ENCODE measurements at regions not wholly inside any gene's neighbourhood (a gene's known extent, or its start where the extent isn't known, plus 50 kb on each side); places are given as distances from the start of the nearest gene placed in this dataset.

GRCh38 chr18:71865888-71866287 lies 678.3 kb downstream of the CBLN2 start:
- H3K4me3 ChIP-seq (ENCODE audit: low read depth, low read length): no peak overlapping the region
- DNase-seq (ENCODE audit: low read depth): no peak
- TF ChIP-seq MYC (IDR thresholded peaks at IDR 0.05; ENCODE audit: low read depth, low read length): no peak
- no peak for TF ChIP-seq MAX (IDR thresholded peaks at IDR 0.05; ENCODE audit: low read depth, low read length)
- TF ChIP-seq CTCF (IDR thresholded peaks at IDR 0.05; ENCODE audit: low read depth, low read length): no peak
- TF ChIP-seq POLR2A (IDR thresholded peaks at IDR 0.05; ENCODE audit: extremely low read depth, insufficient read length): no peak

- no peak for DNase-seq (ENCODE audit: low read depth)
- H3K4me3 ChIP-seq (ENCODE audit: low read depth, low read length): no peak overlapping the region
- TF ChIP-seq MYC (IDR thresholded peaks at IDR 0.05; ENCODE audit: low read depth, low read length): no peak
Observed at GRCh38 chr18:71850602-71851001, 693.5 kb downstream of the CBLN2 start.

GRCh38 chr18:71849407-71849806 lies 694.7 kb downstream of the CBLN2 start:
- H3K4me3 ChIP-seq (ENCODE audit: low read depth, low read length): no peak overlapping the region
- TF ChIP-seq MAX (IDR thresholded peaks at IDR 0.05; ENCODE audit: low read depth, low read length): no peak
- TF ChIP-seq MYC (IDR thresholded peaks at IDR 0.05; ENCODE audit: low read depth, low read length): no peak
- TF ChIP-seq CTCF (IDR thresholded peaks at IDR 0.05; ENCODE audit: low read depth, low read length): peak; percentile 15
- TF ChIP-seq POLR2A (IDR thresholded peaks at IDR 0.05; ENCODE audit: extremely low read depth, insufficient read length): no peak
- DNase-seq (ENCODE audit: low read depth): peak; percentile 6

- TF ChIP-seq CTCF (IDR thresholded peaks at IDR 0.05; ENCODE audit: low read depth, low read length) (no peak), MAX (IDR thresholded peaks at IDR 0.05; ENCODE audit: low read depth, low read length) (no peak)
- DNase-seq (ENCODE audit: low read depth): no peak
Observed at GRCh38 chr18:71846716-71847115, 697.4 kb downstream of the CBLN2 start.

GRCh38 chr18:71844814-71845213 lies 699.3 kb downstream of the CBLN2 start:
- H3K4me3 ChIP-seq (ENCODE audit: low read depth, low read length): no peak overlapping the region
- no peak for DNase-seq (ENCODE audit: low read depth)
- TF ChIP-seq CTCF (IDR thresholded peaks at IDR 0.05; ENCODE audit: low read depth, low read length) (no peak), MAX (IDR thresholded peaks at IDR 0.05; ENCODE audit: low read depth, low read length) (no peak), MYC (IDR thresholded peaks at IDR 0.05; ENCODE audit: low read depth, low read length) (no peak), POLR2A (IDR thresholded peaks at IDR 0.05; ENCODE audit: extremely low read depth, insufficient read length) (no peak)

More at GRCh38 chr18:71846716-71847115, 697.4 kb downstream of the CBLN2 start:
- no peak overlapping the region for H3K4me3 ChIP-seq (ENCODE audit: low read depth, low read length)

GRCh38 chr18:71842666-71843065 lies 701.5 kb downstream of the CBLN2 start:
- DNase-seq (ENCODE audit: low read depth): no peak
- H3K4me3 ChIP-seq (ENCODE audit: low read depth, low read length): no peak overlapping the region
- TF ChIP-seq CTCF (IDR thresholded peaks at IDR 0.05; ENCODE audit: low read depth, low read length): no peak
- TF ChIP-seq POLR2A (IDR thresholded peaks at IDR 0.05; ENCODE audit: extremely low read depth, insufficient read length): no peak
- no peak for TF ChIP-seq MYC (IDR thresholded peaks at IDR 0.05; ENCODE audit: low read depth, low read length)
- TF ChIP-seq MAX (IDR thresholded peaks at IDR 0.05; ENCODE audit: low read depth, low read length): no peak

Measured in NB4 (cell line).